ENCODE measurements at regions not wholly inside any gene's neighbourhood (a gene's known extent, or its start where the extent isn't known, plus 50 kb on each side); places are given as distances from the start of the nearest gene placed in this dataset.

- no peak for DNase-seq
- H2BK5ac ChIP-seq (ENCODE audit: low read depth, low read length, poor library complexity, severe bottlenecking) = no peak overlapping the region
- no peak overlapping the region for H4K91ac ChIP-seq (ENCODE audit: insufficient read depth, low read depth, low read length)
- H3K4me2 ChIP-seq (ENCODE audit: low read depth, low read length) = no peak overlapping the region
- in situ Hi-C loops (cut with MboI; ENCODE audit: low sequenced_read_pairs) = no loop called here
- H3K56ac ChIP-seq (ENCODE audit: extremely low read depth, insufficient read depth, low read length) = no peak overlapping the region
- H3K27me3 ChIP-seq (ENCODE audit: control insufficient read depth, insufficient read depth, low read length) = no peaks in the 10 kb centered on the region
- H2AK9ac ChIP-seq (replicated peaks; ENCODE audit: low read depth, low read length, poor library complexity) = no peak overlapping the region
- H2AFZ ChIP-seq (replicated peaks; ENCODE audit: low read length, poor library complexity) = no peak overlapping the region
- TF ChIP-seq NFE2L2 (IDR thresholded peaks at IDR 0.05; ENCODE audit: low read depth, low read length) (no peak), MAFK (IDR thresholded peaks at IDR 0.05; ENCODE audit: low read depth, low read length) (no peak), CEBPB (IDR thresholded peaks at IDR 0.05; ENCODE audit: low read depth, low read length) (no peak), MAZ (IDR thresholded peaks at IDR 0.05; ENCODE audit: borderline replicate concordance, low read depth, low read length) (no peak), CHD1 (IDR thresholded peaks at IDR 0.05; ENCODE audit: low read depth, low read length) (no peak), BHLHE40 (IDR thresholded peaks at IDR 0.05; ENCODE audit: low read depth, low read length) (no peak), FOS (IDR thresholded peaks at IDR 0.05; ENCODE audit: low read depth, low read length) (no peak), RCOR1 (IDR thresholded peaks at IDR 0.05; ENCODE audit: insufficient replicate concordance, low read length) (no peak), USF2 (IDR thresholded peaks at IDR 0.05; ENCODE audit: low read depth, low read length) (no peak), CTCF (conservative IDR thresholded peaks at IDR 0.05; ENCODE audit: low read depth, low read length) (no peak), RFX5 (IDR thresholded peaks at IDR 0.05; ENCODE audit: low read depth, low read length) (no peak), MXI1 (IDR thresholded peaks at IDR 0.05; ENCODE audit: borderline replicate concordance, low read depth, low read length) (no peak)
- no peak overlapping the region for H4K5ac ChIP-seq (ENCODE audit: low read depth, low read length)
- no peaks in the 10 kb centered on the region for H3K4me1 ChIP-seq (ENCODE audit: control insufficient read depth, insufficient read depth, low read length)
- no peak overlapping the region for H3K9ac ChIP-seq (ENCODE audit: low read depth, low read length)
- intact Hi-C loops (cut with micrococcal nuclease) = no loop called here
- no peaks in the 10 kb centered on the region for H3K79me1 ChIP-seq (ENCODE audit: low read depth in 1 of 2, low read length in 2 of 2)
- H3K9me3 ChIP-seq (ENCODE audit: control insufficient read depth, insufficient read depth, low read length) = peaks cover 73% of the 10 kb centered on the region
- no peak overlapping the region for H3K23ac ChIP-seq (ENCODE audit: low read depth, low read length)
- no peak for ATAC-seq (ENCODE audit: low read depth)
- 45% methylated on average over 22 of the region's 39 CpGs; no CpG with 5 or more reads in 1 of the 2 experiments for WGBS, 2 experiments (ENCODE audit: extremely low coverage in 2 of 2, insufficient read length in 1 of 2)
- POLR2A ChIA-PET (ENCODE audit: unreplicated experiment) = no interaction called here
- no peak overlapping the region for H2BK15ac ChIP-seq (ENCODE audit: low read depth, low read length)
- H4K8ac ChIP-seq (ENCODE audit: low read depth in 2 of 2, low read length in 2 of 2) = no peak overlapping the region
- CTCF ChIA-PET = no interaction called here
- H2BK20ac ChIP-seq (ENCODE audit: low read depth, low read length) = no peak overlapping the region
- H3K4ac ChIP-seq (ENCODE audit: low read depth, low read length) = no peak overlapping the region
- no TSS peak for BruUV-seq (replicated peaks)
- no peak overlapping the region for H2BK120ac ChIP-seq (ENCODE audit: low read depth, low read length)
- dilution Hi-C loops (cut with HindIII; ENCODE audit: low sequenced_read_pairs, unreplicated experiment) = no loop called here
- H4K20me1 ChIP-seq (ENCODE audit: insufficient read depth, low read length) = no peaks in the 10 kb centered on the region
- no peaks in the 10 kb centered on the region for H3K9me1 ChIP-seq (ENCODE audit: insufficient read depth, low read length)
- no peak overlapping the region for H3K18ac ChIP-seq (ENCODE audit: low read depth, low read length)
- H2AK5ac ChIP-seq (ENCODE audit: low read depth, low read length) = no peak overlapping the region
- H3K36me3 ChIP-seq (ENCODE audit: control insufficient read depth, insufficient read depth, low read length) = no peaks in the 10 kb centered on the region
- no peak overlapping the region for H3K14ac ChIP-seq (replicated peaks; ENCODE audit: low read depth, low read length)
- no peak overlapping the region for H3K27ac ChIP-seq (ENCODE audit: insufficient read depth, low read length)
- no peak overlapping the region for H3K4me3 ChIP-seq (ENCODE audit: insufficient read depth, low read depth, low read length)
Measured at GRCh38 chr22:49297871-49298721, 529.6 kb downstream of the BRD1 start.

Measured in IMR-90 (cell line).